ENCODE measurements at regions not wholly inside any gene's neighbourhood (a gene's known extent, or its start where the extent isn't known, plus 50 kb on each side); places are given as distances from the start of the nearest gene placed in this dataset.
"Not testable (repeated sequence)": the region's sequence is repeated elsewhere in the genome, so short reads cannot be mapped to it uniquely, and the experiment has no call there.

DNA sequence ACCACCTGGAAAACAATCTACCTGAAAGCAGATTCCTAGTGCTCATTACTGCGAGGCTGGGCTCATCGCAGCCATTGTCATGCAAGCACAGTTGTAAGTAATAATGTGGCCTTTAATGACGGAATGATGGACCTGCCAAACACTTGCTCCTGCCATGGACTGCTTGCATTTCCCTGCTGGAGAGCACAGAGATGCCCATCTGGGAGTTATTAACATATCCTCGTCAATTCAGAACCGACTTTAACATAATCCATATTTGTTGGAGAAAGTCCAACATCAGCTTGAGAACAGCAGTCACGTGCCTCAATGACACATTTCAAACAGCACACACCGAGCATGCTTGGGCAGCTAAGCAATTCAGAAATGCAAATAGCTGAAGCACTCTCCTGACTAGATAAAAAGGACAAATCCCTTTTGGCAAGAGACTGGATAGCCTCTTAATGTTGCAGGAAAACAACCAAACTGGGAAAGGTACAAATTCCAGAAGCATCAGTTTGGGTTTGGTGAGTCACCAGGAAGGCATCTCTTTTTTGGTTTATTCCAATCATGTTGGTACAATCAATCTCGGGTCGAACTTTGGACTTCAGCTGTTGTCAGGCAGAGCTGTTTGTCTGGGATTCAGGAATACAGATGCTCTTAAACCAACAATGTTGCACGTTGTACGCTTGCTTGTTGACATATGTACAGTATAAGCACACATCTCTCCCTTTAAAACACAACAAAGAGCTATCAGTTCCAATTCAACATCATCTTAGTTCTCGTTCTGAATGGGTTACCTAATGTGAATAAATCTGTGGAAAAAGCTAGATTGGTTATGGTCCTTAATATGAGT, 395.8 kb downstream of the LNPK start:
- DNase-seq: peak; percentile 68

DNA sequence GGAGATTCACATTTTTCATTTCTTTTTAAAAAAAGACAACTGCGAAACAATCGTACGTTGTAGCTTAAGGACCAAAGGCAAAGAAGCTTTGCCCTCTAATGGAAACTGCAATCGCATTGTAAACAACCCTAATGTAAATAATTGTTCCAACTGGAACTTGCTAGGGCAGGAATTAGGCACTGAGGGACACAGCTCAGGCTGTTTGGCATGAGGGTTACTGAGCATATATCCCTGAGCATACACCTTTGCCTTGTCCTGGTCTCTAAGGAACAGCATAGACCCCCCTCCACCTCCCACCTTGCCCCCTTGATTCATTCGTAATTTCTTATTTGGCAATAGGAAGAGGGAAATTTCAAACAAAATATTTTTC, 396.4 kb downstream of the LNPK start:
- DNase-seq: no peak

DNA sequence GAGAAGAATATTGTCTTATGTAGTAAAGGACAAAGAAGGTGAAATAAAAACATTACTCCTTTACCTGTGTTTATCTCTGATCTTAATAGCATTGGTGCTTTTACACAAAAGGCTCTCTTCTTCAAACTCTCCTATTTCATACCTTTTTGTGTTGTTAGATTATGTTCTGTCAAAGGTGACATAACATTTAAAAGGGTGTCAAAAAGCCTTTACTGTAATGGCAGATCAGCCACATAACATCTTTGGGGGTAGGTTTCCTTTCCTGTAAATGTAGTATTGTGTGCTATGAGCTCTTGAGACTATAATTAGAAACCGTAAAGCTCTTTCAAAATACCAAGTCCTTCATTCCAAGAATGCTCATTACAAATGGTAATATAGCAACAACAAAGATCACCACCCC, 400.1 kb downstream of the LNPK start:
- DNase-seq: no peak

DNA sequence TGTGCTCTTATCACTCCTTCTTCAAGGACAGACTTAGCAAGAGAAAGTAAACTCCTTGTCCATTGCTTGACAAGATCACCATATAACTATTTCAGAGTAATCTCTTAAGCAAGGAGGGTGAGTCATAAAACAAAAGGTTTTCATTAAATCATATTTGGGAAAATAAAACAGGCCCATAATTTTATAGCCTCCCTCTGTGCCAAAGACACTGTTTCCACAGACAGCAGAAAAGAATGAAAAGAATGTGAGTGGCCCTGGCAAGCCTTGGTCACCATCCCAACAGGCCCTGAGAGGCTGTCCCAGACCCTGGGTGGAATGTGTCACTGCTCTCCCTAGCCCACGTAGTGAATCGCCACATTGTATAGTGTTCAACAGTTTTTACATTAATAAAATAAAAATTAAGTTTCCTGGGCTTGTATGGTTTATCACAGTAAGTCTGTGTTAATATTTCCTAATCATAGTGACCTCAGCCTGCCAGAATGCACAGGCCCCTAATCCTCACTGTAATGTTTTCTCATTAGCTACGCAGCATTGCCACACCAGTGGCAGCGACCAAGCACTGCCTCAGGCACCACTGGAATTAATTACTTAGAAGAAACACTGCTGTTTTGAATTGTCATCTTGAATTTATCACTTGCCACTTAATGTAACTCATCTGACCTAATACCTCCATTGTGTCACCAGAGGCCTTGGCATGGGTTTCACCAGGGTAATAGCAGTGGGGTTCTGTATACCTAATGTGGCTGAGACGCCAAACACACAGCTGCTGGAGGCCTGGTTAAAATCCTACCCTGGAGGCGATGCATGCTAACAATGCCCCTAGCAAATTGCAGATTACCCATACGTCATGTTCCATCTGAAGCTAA, 401.9 kb downstream of the LNPK start:
- DNase-seq: peak; percentile 74

DNA sequence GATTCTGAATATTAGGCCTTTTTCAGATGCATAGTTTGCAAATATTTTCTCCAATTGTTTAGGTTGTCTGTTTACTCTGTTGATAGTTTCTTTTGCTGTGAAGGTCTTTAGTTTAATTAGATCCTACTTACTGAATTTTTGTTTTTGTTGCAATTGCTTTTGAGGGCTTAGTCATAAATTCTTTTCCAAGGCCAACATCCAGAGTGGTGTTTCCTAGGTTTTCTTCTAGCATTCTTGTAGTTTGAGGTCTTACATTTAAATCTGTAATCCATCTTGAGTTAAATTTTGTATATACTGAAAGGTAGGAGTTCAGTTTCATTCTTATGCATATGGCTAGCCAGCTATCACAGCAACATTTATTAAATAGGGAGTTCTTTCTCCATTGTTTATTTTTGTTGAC, 404.8 kb downstream of the LNPK start:
- DNase-seq: no peak

DNA sequence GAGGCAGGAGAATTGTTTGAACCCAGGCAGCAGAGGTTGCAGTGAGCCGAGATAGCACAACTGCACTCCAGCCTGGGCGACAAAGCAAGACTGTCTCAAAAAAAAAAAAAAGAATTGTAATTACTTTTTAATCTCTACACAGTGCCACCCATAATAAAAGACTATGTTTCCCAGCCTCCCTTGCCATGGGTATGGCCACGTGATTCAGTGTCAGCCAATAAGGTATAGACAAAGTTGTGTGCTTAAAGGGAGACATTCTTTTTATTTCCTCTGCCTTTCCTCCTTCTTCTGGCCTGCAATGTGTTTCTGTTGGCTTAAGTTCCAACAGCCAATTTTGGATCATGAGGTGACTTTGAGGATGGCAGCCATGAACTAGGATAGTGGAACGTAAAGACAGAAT, 406.9 kb downstream of the LNPK start:
- DNase-seq: no peak

DNA sequence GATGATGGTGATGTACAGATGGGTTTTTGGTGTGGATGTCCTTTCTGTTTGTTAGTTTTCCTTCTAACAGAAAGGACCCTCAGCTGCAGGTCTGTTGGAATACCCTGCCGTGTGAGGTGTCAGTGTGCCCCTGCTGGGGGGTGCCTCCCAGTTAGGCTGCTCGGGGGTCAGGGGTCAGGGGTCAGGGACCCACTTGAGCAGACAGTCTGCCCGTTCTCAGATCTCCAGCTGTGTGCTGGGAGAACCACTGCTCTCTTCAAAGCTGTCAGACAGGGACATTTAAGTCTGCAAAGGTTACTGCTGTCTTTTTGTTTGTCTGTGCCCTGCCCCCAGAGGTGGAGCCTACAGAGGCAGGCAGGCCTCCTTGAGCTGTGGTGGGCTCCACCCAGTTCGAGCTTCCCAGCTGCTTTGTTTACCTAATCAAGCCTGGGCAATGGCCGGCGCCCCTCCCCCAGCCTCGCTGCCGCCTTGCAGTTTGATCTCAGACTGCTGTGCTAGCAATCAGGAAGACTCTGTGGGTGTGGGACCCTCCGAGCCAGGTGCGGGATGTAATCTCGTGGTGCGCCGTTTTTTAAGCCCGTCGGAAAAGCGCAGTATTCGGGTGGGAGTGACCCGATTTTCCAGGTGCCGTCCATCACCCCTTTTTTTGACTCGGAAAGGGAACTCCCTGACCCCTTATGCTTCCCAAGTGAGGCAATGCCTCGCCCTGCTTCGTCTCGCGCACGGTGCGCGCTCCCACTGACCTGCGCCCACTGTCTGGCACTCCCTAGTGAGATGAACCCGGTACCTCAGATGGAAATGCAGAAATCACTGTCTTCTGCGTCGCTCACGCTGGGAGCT, 408.2 kb downstream of the LNPK start:
- not testable (repeated sequence) for DNase-seq

DNA sequence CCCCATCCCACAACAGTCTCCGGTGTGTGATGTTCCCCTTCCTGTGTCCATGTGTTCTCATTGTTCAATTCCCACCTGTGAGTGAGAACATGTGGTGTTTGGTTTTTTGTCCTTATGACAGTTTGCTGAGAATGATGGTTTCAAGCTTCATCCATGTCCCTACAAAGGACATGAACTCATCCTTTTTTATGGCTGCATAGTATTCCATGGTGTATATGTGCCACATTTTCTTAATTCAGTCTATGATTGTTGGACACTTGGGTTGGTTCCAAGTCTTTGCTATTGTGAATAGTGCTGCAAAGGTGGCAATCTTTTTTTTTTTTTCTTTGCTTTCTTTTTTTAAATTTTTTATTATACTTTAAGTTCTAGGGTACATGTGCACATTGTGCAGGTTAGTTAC, 406.7 kb upstream of the ATP5MC3 start:
- DNase-seq: not testable (repeated sequence)

DNA sequence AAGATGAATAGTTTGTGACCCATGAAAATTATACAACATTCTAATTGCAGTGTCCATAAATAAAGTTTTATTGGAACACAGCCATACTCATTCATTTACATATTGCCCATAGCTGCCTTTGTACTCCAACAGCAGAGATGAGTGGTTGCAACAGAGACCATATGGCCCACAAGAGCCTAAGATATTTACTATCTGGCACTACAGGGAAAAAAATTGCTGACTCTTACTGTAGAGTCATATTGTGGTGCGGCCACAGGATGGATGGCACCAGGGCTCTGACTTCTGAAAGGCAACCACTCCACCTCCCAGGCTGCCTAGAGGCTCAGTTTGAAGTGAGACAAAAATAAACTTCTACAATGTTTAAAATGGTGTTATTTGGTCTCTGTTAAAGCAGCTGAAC, 404.0 kb upstream of the ATP5MC3 start:
- no peak for DNase-seq

DNA sequence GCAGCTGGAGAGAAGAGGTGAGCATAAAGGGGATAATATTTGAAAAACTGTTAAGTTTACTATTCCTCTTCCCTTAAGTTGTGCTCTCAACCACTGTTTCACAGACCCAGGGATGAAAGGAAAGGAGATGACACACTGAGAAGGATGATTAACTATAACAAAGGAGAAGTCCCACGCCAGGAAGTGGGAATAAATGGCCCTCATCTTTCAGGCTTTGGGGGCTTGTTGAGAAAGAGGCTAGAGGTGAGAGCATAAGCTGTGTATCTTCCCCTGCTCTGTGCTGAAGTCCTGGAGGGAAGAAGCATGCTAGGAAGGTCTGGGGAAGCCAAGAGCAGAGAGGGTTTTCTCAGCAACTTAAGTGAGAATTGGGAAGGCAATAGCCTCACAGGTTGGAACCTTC, 399.1 kb upstream of the ATP5MC3 start:
- no peak for DNase-seq

DNA sequence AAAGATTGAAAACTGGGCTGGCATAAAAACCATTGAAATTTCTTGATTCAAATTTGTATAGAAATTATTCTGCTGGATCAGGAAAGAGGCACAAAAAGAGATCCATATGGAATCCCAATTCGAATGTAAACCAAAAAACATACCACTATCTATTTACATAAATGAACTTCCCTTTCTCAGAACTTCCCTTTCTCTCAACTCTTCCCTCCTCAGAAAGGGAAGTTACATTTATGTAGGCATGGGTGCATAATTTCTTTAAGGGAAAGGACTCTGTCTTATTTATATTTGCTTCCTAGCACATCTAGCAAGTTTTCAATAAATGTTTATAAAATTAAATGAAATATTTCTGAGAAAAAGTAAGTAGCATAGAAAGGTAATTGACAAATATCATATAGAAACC, 398.1 kb upstream of the ATP5MC3 start:
- no peak for DNase-seq

DNA sequence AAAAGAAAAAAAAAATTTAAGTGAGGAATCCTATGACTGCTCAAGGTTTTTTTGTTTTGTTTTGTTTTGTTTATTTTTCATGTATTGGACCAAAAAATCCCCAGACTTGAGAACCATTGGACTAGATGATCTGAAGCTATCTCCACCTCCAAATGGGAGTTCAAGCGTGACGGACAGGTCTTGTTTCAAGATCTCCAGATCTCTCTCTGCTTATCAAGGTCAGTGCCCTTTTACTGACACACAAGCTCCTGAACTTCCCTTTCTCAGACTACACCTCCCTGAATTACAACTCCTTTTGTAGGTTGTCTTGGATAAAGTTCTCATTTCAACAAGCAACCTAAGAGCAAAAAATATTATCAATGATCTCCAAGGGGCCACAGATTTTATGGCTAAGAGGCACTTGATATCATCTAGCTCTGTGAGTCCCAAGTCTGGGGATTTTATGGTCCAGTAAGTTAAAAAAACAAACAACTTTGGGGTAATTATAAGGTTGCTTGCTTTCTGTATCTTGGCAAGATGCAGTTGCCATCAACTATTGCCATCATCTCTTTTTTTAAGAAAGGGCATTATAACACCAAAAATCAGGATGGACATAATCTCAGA, 396.0 kb upstream of the ATP5MC3 start:
- no peak for DNase-seq

DNA sequence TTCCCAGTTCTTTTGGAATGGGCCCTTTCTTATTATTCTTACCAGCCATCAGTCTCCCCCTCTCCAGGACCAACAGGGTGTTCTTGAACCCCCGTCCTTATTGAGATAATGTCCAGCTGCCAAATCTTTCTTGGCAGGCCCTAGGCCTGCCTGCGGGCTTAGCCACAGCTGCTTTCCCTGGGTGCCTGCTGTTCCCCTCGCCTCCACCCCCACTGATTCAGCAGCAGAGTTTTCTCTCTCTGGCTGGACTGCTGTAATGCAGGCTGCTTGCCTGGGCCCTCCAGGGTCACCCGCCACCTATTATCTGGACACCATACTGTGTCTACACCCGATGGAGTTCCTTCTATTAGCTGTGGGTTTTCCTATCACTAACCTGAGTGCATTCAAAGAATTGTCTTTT, 395.4 kb upstream of the ATP5MC3 start:
- peak; percentile 68 for DNase-seq

DNA sequence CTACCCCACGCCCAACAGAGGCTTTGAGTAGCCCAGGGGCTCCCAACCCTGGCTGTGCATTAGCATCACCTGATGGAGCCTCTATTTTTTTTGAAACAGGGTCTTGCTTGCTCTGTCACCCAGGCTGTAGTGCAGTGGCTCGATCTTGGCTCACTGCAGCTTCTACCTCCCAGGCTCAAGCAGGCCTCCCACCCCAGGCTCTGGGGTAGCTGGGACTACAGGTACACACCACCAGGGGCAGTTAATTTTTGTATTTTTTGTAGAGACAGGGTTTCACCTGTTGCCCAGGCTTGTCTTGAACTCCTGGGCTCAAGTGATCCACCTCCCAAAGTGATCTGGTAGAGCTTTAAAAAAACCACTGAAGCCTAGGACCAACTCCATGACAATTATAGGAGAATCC, 394.8 kb upstream of the ATP5MC3 start:
- DNase-seq: no peak

DNA sequence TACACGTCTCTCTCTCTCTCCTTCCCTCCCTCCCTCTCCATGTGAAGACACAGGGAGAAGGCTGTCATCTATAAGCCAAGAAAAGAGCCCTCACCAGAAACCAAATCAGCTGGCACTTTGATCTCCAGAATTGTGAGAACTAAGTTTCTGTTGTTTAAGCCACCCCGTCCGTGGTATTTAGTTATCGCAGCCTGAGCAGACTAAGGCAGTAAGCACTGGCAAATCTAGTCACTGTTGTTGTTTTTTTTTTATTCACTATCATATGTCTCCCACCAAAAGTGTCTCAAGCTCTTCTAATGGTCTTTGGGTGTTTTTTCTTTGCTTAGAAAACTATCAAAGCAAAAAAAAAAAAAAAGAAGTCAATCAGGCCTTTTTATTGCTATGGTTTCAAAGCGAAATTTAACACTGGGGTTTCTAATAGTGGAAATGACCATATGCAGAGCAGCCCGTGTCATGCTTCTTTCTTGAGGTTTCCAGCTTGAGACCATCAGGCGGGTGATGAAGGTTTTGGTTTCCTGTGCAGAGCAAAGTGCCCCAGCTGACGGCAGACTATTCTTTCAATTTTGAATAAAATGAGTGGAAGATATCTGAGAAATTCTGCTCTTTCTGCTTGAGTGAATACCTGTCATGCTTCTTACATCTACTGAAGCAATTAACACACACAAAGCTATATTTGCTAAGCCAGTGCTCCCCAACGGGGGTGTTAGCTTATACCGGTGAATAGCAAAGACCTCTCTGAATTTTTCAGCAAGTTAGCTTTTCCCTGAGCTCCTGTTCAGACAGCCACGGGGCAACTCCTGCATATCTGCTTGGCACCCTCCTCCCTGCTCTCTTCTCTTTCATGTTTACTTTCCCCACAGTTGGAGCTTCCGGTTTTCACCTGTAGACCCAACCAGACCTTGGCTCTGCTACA, 394.1 kb upstream of the ATP5MC3 start:
- peak; percentile 73 for DNase-seq

DNA sequence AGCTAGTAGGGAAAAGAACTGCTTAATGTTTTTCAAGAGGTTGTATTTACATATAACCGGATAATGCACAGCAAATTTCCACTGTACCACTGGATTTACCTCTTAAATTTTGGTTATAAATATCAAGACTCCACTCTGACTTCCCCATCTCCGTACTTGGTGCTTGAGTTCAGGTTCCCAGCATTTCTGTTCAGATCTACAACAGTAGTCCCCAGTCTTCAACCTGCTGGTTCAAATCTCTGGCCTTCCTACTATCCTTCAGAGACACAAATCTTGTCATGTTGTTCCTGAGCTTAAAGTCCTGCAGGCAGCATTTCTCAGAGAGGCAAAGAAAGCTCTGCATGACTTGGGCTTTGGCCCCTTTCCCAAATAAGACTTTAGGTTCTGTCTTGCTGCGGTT, 392.6 kb upstream of the ATP5MC3 start:
- no peak for DNase-seq

DNA sequence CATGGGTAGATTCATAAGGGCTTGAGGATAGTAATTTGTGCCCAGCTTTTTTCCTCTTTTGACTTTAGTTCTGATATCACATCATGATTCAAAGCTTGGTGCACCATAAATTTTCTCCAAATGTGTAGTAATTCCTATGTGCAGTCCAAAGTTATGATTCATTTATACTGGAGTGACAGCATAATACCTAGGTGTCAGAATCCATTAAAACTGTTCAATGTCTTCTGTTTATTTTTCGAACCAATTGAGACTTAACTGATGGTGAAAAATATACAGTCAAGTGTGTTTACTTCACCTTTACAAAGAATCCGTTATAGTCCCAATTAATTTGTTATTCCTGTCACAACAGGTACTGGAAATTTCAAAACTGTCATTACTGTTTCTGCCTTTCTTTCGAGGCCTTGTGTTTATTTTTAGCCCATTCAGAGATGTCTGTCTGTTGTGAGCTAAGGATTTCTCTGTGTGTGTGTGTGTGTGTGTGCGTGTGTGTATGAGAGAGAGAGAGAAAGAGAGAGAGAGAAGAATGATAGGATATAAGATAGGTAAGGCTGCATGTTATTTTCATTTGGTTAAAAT, 389.7 kb upstream of the ATP5MC3 start:
- DNase-seq: peak; percentile 13

DNA sequence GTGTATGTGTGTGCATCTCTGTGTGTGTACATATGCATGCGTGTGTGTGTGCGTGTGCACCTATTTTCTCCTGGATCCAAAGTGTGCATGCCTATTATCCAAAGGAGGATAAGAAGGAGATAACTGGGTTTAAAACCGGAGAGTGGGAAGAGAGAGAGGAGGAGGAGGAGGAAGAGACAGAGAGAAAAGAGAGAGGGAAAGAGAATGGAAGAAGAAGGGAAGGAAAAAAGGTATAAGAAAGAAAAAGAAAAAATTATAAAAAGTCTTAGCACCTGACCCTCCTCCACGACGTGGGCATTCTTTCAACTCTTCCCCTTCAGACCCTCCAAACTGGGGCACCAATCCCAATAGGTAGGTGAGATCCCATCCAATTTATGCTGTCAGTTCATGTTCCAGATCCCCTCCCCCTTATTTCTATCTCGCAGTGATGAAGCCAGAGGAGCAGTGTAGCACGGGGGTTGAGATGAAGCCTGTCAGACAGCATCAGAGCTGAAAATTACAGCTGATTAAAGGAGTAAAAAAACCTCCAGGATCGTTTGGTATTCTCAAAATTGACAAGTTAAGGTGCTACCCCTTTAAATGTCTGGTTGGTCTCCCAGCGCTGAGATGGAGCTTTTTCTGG, 386.7 kb upstream of the ATP5MC3 start:
- DNase-seq: no peak

DNA sequence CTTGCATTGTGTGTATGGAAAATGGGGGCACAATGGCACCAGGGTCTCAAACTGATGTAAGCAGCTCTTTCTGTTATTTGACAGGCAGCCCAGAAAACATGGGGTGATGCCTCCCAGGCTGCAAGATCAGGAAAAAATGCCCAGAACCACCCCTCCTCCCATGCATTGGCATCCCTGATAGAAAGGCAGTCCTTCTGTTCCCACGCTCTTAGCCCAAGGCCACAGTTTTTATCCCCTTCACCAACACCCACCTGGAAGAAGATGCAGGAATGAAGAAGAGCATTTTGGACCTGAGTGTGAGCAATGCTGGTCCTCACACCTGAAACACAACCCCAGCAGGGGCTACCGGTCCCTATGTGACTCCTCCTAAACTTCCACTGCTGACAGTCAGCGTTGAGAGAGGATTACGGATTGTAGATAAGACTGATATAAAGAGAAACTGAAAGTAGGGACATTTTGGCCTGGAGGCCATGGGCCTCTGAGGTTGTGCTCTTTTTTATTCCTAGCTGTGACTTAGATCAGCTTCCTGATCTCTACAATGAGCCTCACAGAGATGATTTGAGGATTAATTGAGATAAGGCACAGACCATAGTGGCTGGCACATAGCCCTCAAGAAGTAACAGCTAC, 386.0 kb upstream of the ATP5MC3 start:
- no peak for DNase-seq
